GM18508 (cell line): ENCODE measurements at regions not wholly inside any gene's neighbourhood (a gene's known extent, or its start where the extent isn't known, plus 50 kb on each side); places are given as distances from the start of the nearest gene placed in this dataset.

ENCODE experiments used
- ATAC-seq: cut with Tn5 transposase; IDR thresholded peaks from one replicate; pipeline ENCODE4 v1.9.1; 2021; ENCODE audit warnings: moderate number of reproducible peaks; ENCODE audit not compliant: insufficient read depth, unreplicated experiment

GRCh38 chr2:129056959-129057317, 738.3 kb upstream of the HS6ST1 start:
- no peak for ATAC-seq

GRCh38 chr2:129058981-129059380, 740.3 kb upstream of the HS6ST1 start:
- ATAC-seq = no peak

DNA sequence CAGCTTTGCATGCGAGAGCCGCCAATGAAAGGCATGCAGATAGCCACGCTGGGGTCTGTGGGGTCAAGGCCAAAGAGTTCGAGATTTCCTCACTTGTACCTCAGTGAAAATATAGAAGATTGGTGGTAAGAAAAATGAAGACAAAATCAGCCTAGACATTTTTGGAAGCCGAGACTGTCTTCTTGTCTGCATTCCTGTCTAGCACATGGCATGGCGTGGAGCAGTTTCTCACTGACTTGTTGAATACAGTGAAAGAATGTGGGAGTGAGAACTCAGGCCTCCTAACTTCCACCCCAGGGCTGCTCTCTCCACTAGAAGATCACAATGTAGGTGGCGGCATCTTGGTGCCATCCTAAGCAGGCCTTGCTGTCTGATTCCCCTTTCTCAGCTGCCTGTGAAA, 740.8 kb upstream of the HS6ST1 start:
- no peak for ATAC-seq

DNA sequence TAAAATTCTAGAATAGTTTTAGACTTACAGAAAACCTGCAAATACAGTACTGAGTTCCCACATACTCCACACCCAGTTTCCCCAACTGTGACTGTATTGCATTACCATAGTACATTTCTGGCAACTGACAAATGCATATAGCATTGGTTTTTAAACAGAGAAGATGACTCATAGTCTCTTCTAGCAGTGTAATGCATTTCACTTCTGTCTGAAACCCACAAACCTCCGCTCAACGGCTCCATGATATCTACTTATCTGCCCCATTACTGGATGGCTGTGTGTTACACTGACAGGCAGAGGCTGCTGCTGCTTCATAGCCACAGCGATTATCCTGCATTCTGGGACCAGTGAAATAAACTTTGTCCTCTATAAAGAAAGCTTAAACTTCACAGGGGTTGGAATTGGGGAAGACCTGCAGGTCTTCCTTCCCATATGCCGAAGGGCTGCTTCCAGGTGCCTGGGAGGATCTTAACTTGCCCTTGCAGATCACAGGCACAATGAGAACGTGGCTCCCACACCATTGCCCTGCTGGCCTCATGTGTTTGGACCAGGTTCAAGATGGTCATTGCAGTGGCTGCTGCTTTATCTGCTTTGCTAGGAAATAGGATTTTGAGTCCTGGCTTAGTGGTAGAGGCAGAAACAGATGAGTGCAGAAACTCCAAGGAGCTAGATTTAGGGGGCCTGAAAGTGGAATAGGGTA, 742.6 kb upstream of the HS6ST1 start:
- no peak for ATAC-seq

GRCh38 chr2:129061769-129062121, 743.1 kb upstream of the HS6ST1 start:
- no peak for ATAC-seq

- ATAC-seq = no peak
Observed at GRCh38 chr2:129062146-129062912, 743.7 kb upstream of the HS6ST1 start.

DNA sequence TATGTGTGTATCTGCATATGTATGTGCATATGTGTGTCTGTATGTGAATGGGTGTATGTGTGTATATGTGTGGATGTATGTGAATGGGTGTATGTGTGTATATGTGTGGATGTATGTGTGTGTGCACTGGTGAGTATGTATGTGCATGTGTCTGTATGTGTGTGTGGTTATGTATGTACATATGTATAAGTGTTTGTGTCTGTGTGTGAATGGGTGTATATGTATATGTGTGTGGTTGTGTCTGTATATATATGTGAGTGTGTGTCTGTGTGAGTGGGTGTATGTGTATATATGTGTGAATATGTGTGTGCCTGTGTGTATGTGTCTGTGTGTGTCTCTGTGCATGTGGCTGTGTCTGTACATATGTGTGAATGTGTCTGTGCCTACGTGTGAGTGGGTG, 748.4 kb upstream of the HS6ST1 start:
- ATAC-seq = no peak

DNA sequence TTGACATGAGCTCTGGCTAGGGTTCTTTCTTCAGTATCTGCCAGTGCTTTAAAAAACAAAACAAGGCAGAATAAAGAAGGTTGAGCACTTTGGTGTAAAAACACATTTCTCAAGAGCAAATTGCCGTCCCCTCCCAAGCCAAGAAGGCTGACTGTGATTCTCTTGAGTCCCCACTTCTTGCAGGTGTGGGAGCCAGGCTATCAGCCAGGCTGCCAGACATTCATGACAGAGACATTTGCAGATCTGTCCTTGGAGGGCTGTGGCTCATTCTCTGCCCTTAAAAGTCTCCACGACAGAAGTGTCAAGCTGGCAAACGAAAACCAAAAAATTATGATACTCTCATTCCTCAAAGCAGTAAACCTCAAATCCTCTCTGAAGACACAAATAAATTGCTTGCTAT, 749.3 kb upstream of the HS6ST1 start:
- ATAC-seq = no peak

DNA sequence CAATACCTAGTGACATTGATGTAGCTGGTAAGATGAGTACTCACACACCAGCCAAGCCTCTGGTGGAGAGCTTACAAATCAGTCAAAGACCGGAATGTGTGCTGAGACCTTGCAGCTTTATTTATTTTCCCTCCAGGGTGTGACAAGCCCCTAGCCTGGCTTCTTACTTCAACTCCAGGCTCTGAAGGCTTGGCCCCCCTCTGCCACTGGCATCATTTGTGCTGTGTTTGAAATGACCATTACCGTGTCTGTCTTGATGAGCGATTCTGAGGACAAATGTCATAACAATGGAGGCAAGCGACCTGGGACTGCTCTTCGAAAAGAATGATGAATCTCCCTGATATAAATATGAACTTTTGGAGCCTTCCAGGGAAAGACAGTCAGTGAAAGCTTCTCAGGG, 749.9 kb upstream of the HS6ST1 start:
- ATAC-seq = no peak

DNA sequence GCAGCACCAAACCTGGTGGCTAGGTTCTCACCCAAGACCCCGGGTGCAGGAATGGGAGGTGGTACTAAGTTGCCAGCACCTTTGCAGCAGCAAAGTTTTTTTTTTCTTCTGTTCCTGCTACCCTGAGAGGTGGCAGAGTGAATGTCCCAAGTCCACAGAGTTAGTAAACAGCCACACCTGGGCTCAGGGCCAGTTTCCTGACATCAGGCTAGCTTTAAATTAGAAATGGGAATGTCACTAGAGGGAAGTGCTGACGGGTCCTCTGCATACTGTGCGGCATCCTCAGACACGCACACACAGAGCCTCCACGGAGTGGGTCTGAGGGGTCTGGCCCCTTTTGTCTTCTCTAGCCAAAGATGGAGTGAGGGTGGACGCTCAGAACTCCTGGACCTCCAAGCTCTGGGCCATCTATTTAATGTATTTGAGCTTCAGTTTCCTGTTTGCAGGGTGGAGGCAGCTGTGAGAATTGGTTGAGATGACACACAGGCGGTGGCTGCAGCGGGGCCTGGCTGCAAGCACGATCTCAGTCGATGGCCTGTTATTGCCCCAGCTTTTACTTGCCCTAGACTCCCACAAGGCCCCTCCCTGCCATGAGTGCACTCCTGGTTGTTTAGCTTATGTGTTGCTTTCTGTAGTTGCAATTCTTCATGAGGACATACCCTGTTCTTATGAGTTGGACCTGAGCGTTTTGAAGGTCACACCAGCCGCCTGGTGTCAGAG, 751.4 kb upstream of the HS6ST1 start:
- ATAC-seq = no peak

DNA sequence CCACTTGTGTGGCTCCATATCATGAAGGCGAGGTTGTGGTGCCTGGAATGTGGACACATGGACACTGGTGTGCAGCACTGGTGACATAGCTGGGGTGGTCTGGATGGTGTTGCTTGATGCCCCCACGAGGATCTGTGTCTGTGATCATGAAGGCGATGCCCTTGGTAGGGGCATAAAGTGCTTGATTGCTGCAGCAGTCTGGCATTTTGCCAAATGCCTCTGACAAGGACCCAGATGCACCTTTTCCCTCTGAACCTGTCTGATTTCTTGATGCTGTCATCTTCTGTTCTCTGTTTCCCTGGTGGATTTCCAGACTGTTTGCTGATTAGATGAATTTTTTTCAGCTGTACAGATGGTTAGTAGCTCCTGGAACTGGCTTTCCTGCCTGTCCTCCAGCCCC, 752.0 kb upstream of the HS6ST1 start:
- no peak for ATAC-seq

GRCh38 chr2:129071531-129071930, 752.9 kb upstream of the HS6ST1 start:
- ATAC-seq = no peak

DNA sequence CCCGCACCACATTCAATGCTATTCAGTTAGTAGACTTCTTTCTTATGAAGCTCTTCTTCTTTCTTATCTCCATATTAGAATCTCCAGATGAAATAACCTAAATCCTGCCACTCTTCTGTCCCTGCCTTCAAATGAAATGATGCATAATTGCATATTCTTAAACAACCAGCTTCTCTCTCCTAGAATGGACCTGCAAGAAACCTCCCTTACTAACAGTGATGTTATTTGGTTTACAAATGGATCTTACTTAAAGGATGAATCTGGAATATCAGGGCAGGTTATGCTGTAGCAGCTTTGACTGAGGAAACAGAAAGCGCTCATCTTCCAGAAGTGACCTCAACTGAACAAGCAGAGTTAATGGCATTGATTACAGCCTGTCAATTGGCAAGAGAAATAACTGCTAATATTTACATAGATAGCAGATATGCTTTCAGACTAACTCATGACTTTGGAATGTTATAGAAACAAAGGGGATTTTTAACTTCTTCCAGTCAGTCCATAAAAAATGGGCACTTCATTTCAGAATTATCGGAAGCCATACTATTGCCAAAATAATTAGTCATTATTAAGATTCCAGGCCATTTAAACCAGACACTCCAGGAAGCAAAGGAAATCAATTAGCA, 755.7 kb upstream of the HS6ST1 start:
- no peak for ATAC-seq

- no peak for ATAC-seq
Observed at GRCh38 chr2:129078548-129078947, 759.9 kb upstream of the HS6ST1 start.

- ATAC-seq = no peak
Observed at GRCh38 chr2:129080715-129081476, 762.2 kb upstream of the HS6ST1 start.

GRCh38 chr2:129085386-129085785, 766.7 kb upstream of the HS6ST1 start:
- ATAC-seq = no peak

- no peak for ATAC-seq
Observed at GRCh38 chr2:129087133-129087813, 768.6 kb upstream of the HS6ST1 start.

DNA sequence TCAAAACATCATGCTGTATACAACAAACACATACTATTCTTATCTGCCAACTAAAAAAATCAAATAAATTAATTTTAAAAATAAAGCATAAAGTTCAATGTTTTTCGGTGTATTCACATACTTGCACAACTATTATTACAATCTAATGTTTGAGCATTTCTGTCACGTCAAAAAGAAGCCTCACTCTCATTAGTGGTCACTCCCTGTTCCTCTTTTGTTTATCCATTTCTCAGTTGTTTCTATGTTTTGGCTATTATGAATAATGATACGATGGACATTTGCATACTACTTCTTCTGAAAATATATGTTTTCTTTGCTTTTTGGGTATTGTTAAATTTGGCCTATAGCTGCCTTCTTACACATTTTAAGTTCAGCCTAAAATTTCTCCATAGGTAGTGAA, 773.0 kb upstream of the HS6ST1 start:
- ATAC-seq = no peak

- no peak for ATAC-seq
Observed at GRCh38 chr2:129092956-129093355, 774.3 kb upstream of the HS6ST1 start.

DNA sequence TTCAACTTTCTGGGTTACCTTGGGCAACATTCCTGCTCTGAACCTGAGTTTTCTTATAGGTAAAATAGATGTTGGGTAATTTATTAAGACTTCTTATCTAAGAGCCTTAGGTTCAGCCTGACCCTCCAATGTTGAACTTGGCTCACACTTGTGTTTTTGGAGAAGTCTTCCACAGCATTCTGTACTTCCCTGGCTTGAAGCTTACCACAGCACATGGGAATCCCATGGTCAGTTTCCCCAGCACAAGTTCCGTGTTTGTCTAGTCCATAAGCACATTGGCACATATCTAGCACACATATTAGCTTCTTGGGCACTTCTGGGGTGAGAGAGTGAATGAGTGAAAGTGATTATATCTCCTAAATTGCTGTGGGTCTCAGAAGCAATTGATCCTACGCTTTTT, 782.5 kb upstream of the HS6ST1 start:
- no peak for ATAC-seq
